Nephron progenitor cell (in vitro differentiated cells): ENCODE measurements at regions not wholly inside any gene's neighbourhood (a gene's known extent, or its start where the extent isn't known, plus 50 kb on each side); places are given as distances from the start of the nearest gene placed in this dataset.

Experiments used
- DNase-seq: peaks from one replicate; pipeline ENCODE4 v3.0.0; 2021
- H3K27ac Mint-ChIP-seq: 2 replicates; pipeline ENCODE4 v1.8.0; 2021; ENCODE audit warnings: mild to moderate bottlenecking, moderate library complexity, mixed read lengths
- H3K27me3 Mint-ChIP-seq: 2 replicates; pipeline ENCODE4 v1.8.0; 2021; ENCODE audit warnings: mild to moderate bottlenecking, low read depth, mixed read lengths; ENCODE audit not compliant: poor library complexity
- H3K36me3 Mint-ChIP-seq: 2 replicates; pipeline ENCODE4 v1.8.0; 2021; ENCODE audit warnings: low read depth, mixed read lengths
- H3K4me1 Mint-ChIP-seq: 2 replicates; pipeline ENCODE4 v1.8.0; 2021; ENCODE audit warnings: mixed read lengths
- H3K4me3 Mint-ChIP-seq: 2 replicates; pipeline ENCODE4 v1.8.0; 2021; ENCODE audit warnings: mild to moderate bottlenecking, moderate library complexity, mixed read lengths
- H3K9me3 Mint-ChIP-seq: 2 replicates; pipeline ENCODE4 v1.8.0; 2021; ENCODE audit warnings: mild to moderate bottlenecking, moderate library complexity, mixed read lengths
- CTCF ChIP-seq: fragments of 200-600 bp; sonication (generic); IDR thresholded peaks from 2 replicates; pipeline ENCODE4 v1.5.0; 2021; ENCODE audit warnings: antibody characterized with exemption

- H3K4me3 Mint-ChIP-seq: no peak overlapping the region
- H3K27ac Mint-ChIP-seq: no peak overlapping the region
- no peak for TF ChIP-seq CTCF
- no peak for DNase-seq
- H3K27me3 Mint-ChIP-seq: peaks cover 7% of the 10 kb centered on the region
- H3K4me1 Mint-ChIP-seq: peaks cover 9% of the 10 kb centered on the region
- no peaks in the 10 kb centered on the region for H3K36me3 Mint-ChIP-seq
- no peaks in the 10 kb centered on the region for H3K9me3 Mint-ChIP-seq
Measured at GRCh38 chr1:229844675-229845074, 218.6 kb downstream of the URB2 start.

- Mint-ChIP-seq H3K36me3 (no peaks in the 10 kb centered on the region), H3K27me3 (peaks cover 11% of the 10 kb centered on the region), H3K27ac (no peak overlapping the region), H3K9me3 (no peaks in the 10 kb centered on the region), H3K4me1 (peaks cover 9% of the 10 kb centered on the region), H3K4me3 (no peak overlapping the region)
- DNase-seq: no peak
- no peak for TF ChIP-seq CTCF
Measured at GRCh38 chr1:229845410-229846138, 219.5 kb downstream of the URB2 start.

GRCh38 chr1:229846351-229846750, 220.3 kb downstream of the URB2 start:
- no peak for TF ChIP-seq CTCF
- Mint-ChIP-seq H3K4me1 (peaks cover 9% of the 10 kb centered on the region), H3K4me3 (no peak overlapping the region), H3K36me3 (no peaks in the 10 kb centered on the region), H3K27me3 (peaks cover 13% of the 10 kb centered on the region), H3K27ac (no peak overlapping the region), H3K9me3 (no peaks in the 10 kb centered on the region)
- no peak for DNase-seq

GRCh38 chr1:229848752-229849677, 218.0 kb upstream of the GALNT2 start:
- peaks cover 9% of the 10 kb centered on the region for H3K4me1 Mint-ChIP-seq
- peaks cover 16% of the 10 kb centered on the region for H3K27me3 Mint-ChIP-seq
- DNase-seq: no peak
- H3K9me3 Mint-ChIP-seq: no peaks in the 10 kb centered on the region
- no peaks in the 10 kb centered on the region for H3K36me3 Mint-ChIP-seq
- peak; percentile 57 for TF ChIP-seq CTCF
- no peak overlapping the region for H3K27ac Mint-ChIP-seq
- H3K4me3 Mint-ChIP-seq: no peak overlapping the region

GRCh38 chr1:229851511-229851910, 215.5 kb upstream of the GALNT2 start:
- no peak overlapping the region for H3K4me3 Mint-ChIP-seq
- H3K27me3 Mint-ChIP-seq: peaks cover 18% of the 10 kb centered on the region
- no peaks in the 10 kb centered on the region for H3K4me1 Mint-ChIP-seq
- no peaks in the 10 kb centered on the region for H3K9me3 Mint-ChIP-seq
- TF ChIP-seq CTCF: no peak
- no peak overlapping the region for H3K27ac Mint-ChIP-seq
- DNase-seq: no peak
- no peaks in the 10 kb centered on the region for H3K36me3 Mint-ChIP-seq
